NCI-H748 treated with DMSO at 0.1 percent for 48 hours (cell line): ENCODE measurements at regions not wholly inside any gene's neighbourhood (a gene's known extent, or its start where the extent isn't known, plus 50 kb on each side); places are given as distances from the start of the nearest gene placed in this dataset.
A peak's percentile ranks its signal among the peaks of the same experiment; 100 is the strongest.
"Not testable (repeated sequence)": the region's sequence is repeated elsewhere in the genome, so short reads cannot be mapped to it uniquely, and the experiment has no call there.

Experiments used
- DNase-seq: peaks from one replicate; lab custom pipeline; 2025; lab: John Stamatoyannopoulos, UW

GRCh38 chr2:175353275-175353674, 171.8 kb upstream of the ATP5MC3 start:
- DNase-seq: no peak

DNA sequence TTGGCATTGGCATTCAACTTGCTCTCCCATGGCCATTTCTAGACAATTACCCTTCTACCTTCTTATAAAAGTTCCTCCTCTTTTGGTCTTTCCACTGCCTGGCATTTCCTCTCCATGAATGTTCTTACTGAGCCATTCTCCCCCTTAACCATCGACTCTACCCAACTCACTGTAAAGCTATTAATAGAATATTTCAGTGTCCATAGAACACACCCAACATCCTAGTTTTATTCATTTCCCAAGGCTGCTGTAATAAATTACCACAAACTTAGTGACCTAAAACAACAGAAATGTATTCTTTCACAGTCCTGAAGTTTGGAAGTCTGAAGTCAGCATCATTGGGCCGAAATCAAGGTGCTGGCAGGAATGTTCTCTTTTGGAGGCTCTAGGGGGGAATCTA, 170.0 kb upstream of the ATP5MC3 start:
- DNase-seq: no peak

GRCh38 chr2:175350105-175350504, 168.6 kb upstream of the ATP5MC3 start:
- DNase-seq: no peak

DNA sequence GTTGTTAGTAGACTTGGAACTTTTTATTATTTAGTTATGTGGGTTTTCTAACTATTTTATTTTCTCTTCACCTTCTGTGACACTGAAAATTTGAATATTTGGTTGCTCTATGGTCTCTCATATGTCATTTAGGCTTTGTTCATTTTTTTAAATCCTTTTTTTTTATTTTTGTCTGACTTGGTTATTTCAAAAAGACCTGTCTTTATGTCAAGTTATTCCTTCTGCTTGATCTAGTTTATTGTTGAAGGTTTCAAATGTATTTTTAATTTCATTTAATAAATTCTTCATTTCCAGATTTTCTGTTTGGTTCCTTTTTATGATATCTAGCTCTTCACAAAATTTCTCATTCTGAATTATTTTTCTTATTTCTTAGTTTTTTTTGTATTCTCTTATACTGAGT, 160.6 kb upstream of the ATP5MC3 start:
- no peak for DNase-seq

DNA sequence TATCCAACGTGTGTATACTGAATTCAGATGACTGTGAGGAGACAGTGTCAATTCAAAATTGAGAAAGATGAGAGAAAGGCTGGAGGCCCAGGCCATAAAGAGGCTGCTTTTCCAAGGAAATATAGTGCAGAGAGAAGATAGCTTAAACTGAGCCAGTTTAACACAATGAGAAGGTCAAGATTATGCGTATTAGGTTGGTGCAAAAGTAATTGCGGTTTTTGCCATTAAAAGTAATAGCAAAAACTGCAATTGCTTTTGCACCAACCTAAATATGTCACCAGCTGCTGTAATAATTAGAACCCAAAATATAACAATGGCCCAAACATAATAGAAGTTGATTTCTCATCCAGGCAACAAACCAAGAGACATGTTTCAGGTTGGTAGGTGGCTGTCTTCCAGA, 148.7 kb upstream of the ATP5MC3 start:
- no peak for DNase-seq

GRCh38 chr2:175326801-175327200, 145.3 kb upstream of the ATP5MC3 start:
- DNase-seq: no peak

DNA sequence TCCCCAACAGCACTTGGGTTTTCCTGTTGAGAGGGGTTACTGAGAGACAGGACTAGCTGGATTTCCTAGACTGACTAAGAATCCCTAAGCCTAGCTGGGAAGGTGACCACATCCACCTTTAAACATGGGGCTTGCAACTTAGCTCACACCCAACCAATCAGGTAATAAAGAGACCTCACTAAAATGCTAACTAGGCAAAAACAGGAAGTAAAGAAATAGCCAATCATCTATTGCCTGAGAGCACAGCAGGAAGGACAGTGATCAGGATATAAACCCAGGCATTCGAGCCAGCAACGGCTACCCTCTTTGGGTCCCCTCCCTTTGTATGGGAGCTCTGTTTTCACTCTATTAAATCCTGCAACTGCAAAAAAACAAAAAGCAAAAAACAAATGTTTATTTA, 144.7 kb upstream of the ATP5MC3 start:
- not testable (repeated sequence) for DNase-seq

DNA sequence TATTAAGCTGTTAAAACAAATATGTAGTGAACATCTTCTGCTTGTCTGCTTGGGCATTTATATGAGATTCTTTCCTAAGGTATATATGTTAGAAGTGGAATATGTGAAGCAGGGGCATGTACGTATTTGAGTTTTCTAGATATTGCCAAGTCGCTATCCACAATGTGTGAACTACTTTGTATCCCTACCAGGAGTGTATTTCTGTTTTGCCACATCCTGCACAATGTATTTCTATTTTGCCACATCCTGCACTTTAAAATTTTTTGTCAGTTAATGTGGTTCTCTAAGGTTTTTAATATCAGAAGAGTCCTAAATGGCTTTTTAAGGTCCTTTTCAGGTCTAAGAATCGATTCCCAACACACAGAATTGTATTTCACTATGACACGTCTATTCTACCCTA, 141.7 kb upstream of the ATP5MC3 start:
- DNase-seq: no peak

DNA sequence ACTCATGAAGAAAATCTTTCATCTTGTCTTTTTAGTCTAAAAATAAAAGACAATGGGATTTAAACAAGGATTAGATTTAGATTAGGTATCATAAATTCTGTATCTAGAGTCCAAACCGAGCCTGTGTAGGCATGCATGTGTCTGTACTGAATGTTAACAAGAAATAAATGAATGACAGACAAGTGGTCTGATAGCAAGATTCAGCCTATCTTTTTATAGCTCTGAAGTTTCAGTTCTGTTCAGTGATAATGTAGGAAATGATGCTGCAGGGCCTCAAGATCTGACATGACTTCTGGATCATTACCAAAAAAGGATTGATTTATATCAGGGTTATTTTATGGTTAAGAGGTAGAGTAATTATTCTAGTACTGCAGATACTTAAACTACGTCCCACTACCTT, 137.0 kb upstream of the ATP5MC3 start:
- no peak for DNase-seq

- no peak for DNase-seq
These were observed 136.2 kb upstream of the ATP5MC3 start for GRCh38 chr2:175317751-175318150.

DNA sequence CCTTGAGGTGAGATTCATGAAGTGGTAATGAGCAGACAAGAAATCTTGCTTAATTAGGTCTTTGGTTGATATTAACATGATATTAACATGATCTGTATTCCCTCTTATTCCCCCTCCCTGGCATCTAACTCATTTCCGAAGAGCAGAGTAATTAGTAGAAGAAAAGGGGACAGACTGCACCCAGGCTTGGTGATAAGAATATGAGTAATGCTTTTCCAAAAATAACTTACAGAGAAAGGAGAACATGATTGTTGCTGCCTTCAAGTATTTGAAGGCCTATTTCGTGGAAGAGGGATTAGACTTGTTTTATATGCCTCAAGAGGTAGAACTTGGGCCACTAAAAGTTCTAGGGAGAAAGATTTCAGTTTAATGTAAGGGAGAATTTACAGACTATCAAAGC, 130.6 kb upstream of the ATP5MC3 start:
- no peak for DNase-seq

DNA sequence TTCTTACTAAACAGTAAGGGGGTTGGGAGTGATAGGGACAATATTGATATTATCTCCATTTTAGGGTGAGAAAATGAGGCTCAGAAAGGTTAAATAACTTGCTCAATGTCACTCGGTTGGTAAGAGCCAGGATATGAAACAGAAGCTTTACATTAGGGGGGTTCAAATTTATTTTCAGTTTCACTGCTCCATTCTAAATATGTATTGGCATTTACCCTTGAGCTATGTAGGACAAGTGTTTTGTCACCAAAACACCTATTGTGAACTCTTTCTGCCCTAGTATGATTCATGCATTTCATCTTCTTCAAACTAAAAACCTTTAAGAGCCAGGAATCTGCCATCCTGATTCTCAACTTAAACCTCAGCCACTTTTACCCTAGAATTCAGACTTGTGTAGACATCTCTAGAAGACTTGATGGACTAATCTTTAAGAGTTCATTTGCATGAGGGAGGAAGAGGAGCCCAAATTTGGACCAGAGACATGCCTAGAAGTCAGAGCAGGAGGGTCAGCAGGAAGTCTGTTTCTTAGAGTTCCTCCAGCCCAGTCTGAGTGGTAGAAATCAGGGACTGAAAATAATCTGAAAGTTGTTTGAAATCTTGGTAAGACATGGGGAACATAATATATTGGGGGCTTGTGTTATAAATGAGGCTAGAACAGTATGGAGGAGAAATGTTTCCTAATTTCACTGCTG, 129.4 kb upstream of the ATP5MC3 start:
- DNase-seq: no peak

- peak; percentile 44 for DNase-seq
These were observed 128.3 kb upstream of the ATP5MC3 start for GRCh38 chr2:175309799-175310198.

GRCh38 chr2:175308005-175308404, 126.5 kb upstream of the ATP5MC3 start:
- no peak for DNase-seq

DNA sequence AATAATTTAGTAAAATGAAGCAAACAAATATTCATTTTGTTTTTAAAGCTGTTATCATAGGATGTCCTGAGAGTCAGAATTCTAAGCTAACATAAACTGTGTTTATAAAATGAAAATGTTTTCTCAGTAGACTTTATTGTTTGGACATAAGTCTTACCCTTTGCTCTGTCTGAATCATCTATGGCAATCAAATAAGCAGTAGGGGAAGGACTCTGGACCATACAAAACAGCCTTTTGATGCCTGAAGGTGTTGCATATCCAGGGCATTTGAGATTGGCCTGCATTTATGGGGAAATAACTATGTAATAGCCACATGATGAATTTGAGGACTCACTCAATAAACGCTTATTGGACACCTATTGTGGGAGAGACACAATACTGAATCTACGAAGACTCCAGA, 123.0 kb upstream of the ATP5MC3 start:
- DNase-seq: no peak

GRCh38 chr2:175293776-175294175, 112.3 kb upstream of the ATP5MC3 start:
- DNase-seq: no peak

DNA sequence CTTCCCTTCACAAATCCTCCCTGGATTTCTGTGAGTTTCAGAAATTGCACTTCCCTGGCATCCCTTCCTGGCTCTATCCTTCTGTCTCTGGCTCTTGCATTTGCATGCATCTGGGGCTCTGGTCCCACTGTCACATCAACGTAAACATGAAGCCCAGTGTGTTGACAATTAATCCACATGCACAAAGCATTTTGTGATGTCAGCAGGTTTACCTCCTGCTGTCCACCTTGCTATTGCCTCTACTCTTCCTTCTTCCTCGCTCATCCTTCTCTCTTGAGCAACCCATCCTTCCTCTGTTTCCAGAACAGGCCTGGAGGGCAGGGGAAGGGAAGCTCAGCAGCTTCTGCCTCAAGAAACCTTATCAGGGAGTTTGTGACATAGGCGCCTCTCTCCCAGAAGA, 111.7 kb upstream of the ATP5MC3 start:
- DNase-seq: no peak

- DNase-seq: no peak
These were observed 101.4 kb upstream of the ATP5MC3 start for GRCh38 chr2:175282886-175283285.

DNA sequence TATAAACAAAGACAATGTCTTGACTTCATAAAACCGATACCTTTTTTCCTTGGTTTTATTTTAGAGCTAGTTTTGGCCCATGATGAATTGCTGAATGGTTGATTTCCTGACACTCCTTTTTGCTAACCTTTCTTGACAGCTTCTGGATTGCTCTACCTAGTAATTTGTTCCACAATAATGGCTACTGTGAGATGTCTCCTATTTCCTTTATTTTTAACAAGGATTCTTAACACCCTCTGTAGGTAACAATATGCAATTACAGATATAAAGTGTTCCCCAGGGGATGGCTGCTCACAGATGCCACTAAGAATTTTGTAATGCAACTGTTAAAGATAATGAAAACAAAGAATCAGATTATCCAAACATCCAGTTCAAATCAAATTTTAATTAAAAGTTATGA, 100.8 kb upstream of the ATP5MC3 start:
- peak; percentile 66 for DNase-seq

DNA sequence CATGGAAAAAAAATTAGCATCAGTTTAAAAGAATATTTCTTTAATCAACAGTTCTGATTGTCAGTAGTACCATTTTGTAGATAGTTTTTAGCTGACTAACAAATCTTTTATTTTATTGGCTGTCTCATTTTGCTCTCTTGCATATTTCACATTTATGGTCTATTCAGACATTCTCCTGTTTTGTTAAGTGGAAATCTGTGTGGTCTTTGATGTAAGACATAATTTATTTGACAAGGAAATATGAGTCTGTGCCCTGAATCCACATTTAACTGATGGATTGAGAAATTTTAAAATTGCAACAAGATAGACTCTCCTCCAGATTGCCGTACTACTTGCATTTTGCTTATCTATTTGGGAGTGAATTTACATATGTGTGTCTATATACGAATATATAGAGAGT, 96.3 kb upstream of the ATP5MC3 start:
- no peak for DNase-seq

- peak; percentile 32 for DNase-seq
These were observed 94.0 kb upstream of the ATP5MC3 start for GRCh38 chr2:175275539-175275938.

DNA sequence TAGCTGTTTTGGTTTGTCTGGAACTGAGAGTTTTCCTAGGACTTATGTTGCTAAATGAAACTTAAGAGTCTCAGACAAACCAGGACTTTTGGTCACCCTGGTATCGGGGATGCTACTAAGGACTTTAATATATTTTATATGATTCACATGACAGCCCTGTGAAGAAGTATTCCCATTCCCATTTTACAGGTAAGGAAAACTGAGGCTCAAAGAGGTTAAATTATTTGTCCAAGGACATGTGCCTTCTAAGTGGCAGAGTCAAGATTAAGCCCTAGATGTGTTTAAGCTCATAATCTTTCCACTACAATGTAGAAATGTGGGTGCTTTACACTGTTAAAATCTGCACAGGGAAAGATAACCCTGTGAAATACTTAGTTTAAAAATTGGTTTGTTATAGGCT, 77.7 kb upstream of the ATP5MC3 start:
- no peak for DNase-seq

- no peak for DNase-seq
These were observed 75.5 kb upstream of the ATP5MC3 start for GRCh38 chr2:175256806-175257585.

GRCh38 chr2:175256391-175256790, 74.9 kb upstream of the ATP5MC3 start:
- not testable (repeated sequence) for DNase-seq
